ENCODE measurements at regions not wholly inside any gene's neighbourhood (a gene's known extent, or its start where the extent isn't known, plus 50 kb on each side); places are given as distances from the start of the nearest gene placed in this dataset.

GRCh38 chr5:38772471-38772870 is 73.3 kb upstream of the OSMR start:
- H3K9me2 ChIP-seq (ENCODE audit: low read depth, low read length) = no peaks in the 10 kb centered on the region
- no peaks in the 10 kb centered on the region for H3K27me3 ChIP-seq (ENCODE audit: insufficient read depth, low read length)
- TF ChIP-seq EZH2 (IDR thresholded peaks at IDR 0.05; ENCODE audit: borderline replicate concordance, low read length) (no peak), CTCF (IDR thresholded peaks at IDR 0.05; ENCODE audit: low read length) (no peak)
- H2AFZ ChIP-seq (ENCODE audit: low read length) = no peak overlapping the region
- no peak overlapping the region for H3K4me2 ChIP-seq (ENCODE audit: low read length)
- H3K36me3 ChIP-seq (ENCODE audit: insufficient read depth, low read length) = no peaks in the 10 kb centered on the region
- no peaks in the 10 kb centered on the region for H3K4me1 ChIP-seq (ENCODE audit: insufficient read depth, low read length, severe bottlenecking)
- no peaks in the 10 kb centered on the region for H3F3A ChIP-seq (ENCODE audit: insufficient read depth, low read length)
- no peak overlapping the region for H3K27ac ChIP-seq (ENCODE audit: low read depth, low read length, poor library complexity, severe bottlenecking)
- no peaks in the 10 kb centered on the region for H3K79me2 ChIP-seq (ENCODE audit: insufficient read depth, low read length)
- no peak overlapping the region for H3K4me3 ChIP-seq (ENCODE audit: low read depth, low read length, poor library complexity, severe bottlenecking)
- no peaks in the 10 kb centered on the region for H4K20me1 ChIP-seq (ENCODE audit: insufficient read depth, low read length)
- no peaks in the 10 kb centered on the region for H3K9me3 ChIP-seq (ENCODE audit: low read length)
- H3K9ac ChIP-seq (ENCODE audit: low read length) = no peak overlapping the region

DNA sequence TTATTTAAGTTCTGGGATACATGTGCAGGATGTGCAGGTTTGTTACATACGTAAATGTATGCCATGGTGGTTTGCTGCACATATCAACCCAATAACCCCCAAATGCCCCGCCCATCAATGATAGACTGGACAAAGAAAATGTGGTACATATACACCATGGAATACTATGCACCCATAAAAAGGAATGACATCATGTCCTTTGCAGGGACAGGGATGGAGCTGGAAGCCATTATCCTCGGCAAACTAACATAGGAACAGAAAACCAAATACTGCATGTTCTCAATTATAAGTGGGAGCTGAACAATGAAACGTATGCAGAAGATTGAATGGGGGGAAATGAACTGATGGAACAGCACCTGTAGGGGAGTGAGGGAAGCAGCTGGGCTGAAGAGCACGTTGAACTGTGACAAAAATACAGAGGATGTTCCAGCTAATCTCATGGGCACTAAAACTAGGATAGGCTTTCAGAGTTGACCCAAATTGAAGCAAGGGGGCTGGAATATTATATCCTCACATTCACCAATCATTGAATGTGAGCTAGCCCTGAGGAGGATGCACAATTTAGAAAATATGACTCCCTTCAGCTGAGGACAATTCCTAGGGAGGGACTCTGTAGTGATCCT is 70.5 kb upstream of the OSMR start:
- Histone ChIP-seq H3K27ac (ENCODE audit: low read depth, low read length, poor library complexity, severe bottlenecking) (no peak overlapping the region), H2AFZ (ENCODE audit: low read length) (no peak overlapping the region)
- no peak for TF ChIP-seq CTCF (IDR thresholded peaks at IDR 0.05; ENCODE audit: low read length)
- TF ChIP-seq EZH2 (IDR thresholded peaks at IDR 0.05; ENCODE audit: borderline replicate concordance, low read length) = no peak

GRCh38 chr5:38776149-38776896 is 69.5 kb upstream of the OSMR start:
- Histone ChIP-seq H3K27me3 (ENCODE audit: insufficient read depth, low read length) (no peaks in the 10 kb centered on the region), H3K36me3 (ENCODE audit: insufficient read depth, low read length) (no peaks in the 10 kb centered on the region), H3K27ac (ENCODE audit: low read depth, low read length, poor library complexity, severe bottlenecking) (no peak overlapping the region), H3F3A (ENCODE audit: insufficient read depth, low read length) (no peaks in the 10 kb centered on the region), H3K79me2 (ENCODE audit: insufficient read depth, low read length) (no peaks in the 10 kb centered on the region), H2AFZ (ENCODE audit: low read length) (no peak overlapping the region), H3K4me2 (ENCODE audit: low read length) (no peak overlapping the region), H3K9ac (ENCODE audit: low read length) (no peak overlapping the region), H4K20me1 (ENCODE audit: insufficient read depth, low read length) (no peaks in the 10 kb centered on the region), H3K4me1 (ENCODE audit: insufficient read depth, low read length, severe bottlenecking) (no peaks in the 10 kb centered on the region), H3K9me2 (ENCODE audit: low read depth, low read length) (no peaks in the 10 kb centered on the region), H3K9me3 (ENCODE audit: low read length) (no peaks in the 10 kb centered on the region), H3K4me3 (ENCODE audit: low read depth, low read length, poor library complexity, severe bottlenecking) (no peak overlapping the region)
- no peak for TF ChIP-seq EZH2 (IDR thresholded peaks at IDR 0.05; ENCODE audit: borderline replicate concordance, low read length)
- TF ChIP-seq CTCF (IDR thresholded peaks at IDR 0.05; ENCODE audit: low read length) = no peak

More for the DNA sequence above, 70.5 kb upstream of the OSMR start:
- Histone ChIP-seq H3F3A (ENCODE audit: insufficient read depth, low read length) (no peaks in the 10 kb centered on the region), H3K4me2 (ENCODE audit: low read length) (no peak overlapping the region), H4K20me1 (ENCODE audit: insufficient read depth, low read length) (no peaks in the 10 kb centered on the region), H3K9me2 (ENCODE audit: low read depth, low read length) (no peaks in the 10 kb centered on the region), H3K27me3 (ENCODE audit: insufficient read depth, low read length) (no peaks in the 10 kb centered on the region), H3K9me3 (ENCODE audit: low read length) (no peaks in the 10 kb centered on the region), H3K4me1 (ENCODE audit: insufficient read depth, low read length, severe bottlenecking) (no peaks in the 10 kb centered on the region), H3K36me3 (ENCODE audit: insufficient read depth, low read length) (no peaks in the 10 kb centered on the region), H3K79me2 (ENCODE audit: insufficient read depth, low read length) (no peaks in the 10 kb centered on the region), H3K9ac (ENCODE audit: low read length) (no peak overlapping the region), H3K4me3 (ENCODE audit: low read depth, low read length, poor library complexity, severe bottlenecking) (no peak overlapping the region)

Measured in OCI-LY1 (cell line).